ENCODE measurements at regions not wholly inside any gene's neighbourhood (a gene's known extent, or its start where the extent isn't known, plus 50 kb on each side); places are given as distances from the start of the nearest gene placed in this dataset.

GRCh38 chr18:53906681-53907080 is 317.8 kb downstream of the MBD2 start:
- no peaks in the 10 kb centered on the region for H3K27me3 ChIP-seq
- H3K4me1 ChIP-seq: no peaks in the 10 kb centered on the region
- no peaks in the 10 kb centered on the region for H3K36me3 ChIP-seq
- 74 to 79% methylated on average over 2 of the region's 2 CpGs for WGBS, 2 donors
- DNase-seq (no peak), ATAC-seq (ENCODE audit: low FRiP score in 2 of 2) (no peak)
- no peak overlapping the region for H3K27ac ChIP-seq
- TF ChIP-seq POLR2AphosphoS5 (IDR thresholded peaks at IDR 0.05) (no peak), CTCF (IDR thresholded peaks at IDR 0.05) (no peak), POLR2A (IDR thresholded peaks at IDR 0.05) (no peak), EP300 (IDR thresholded peaks at IDR 0.05) (no peak)
- H3K9me3 ChIP-seq: no peaks in the 10 kb centered on the region
- H3K4me3 ChIP-seq: no peak overlapping the region

- no peak for ATAC-seq (ENCODE audit: low FRiP score in 2 of 2)
- H3K27me3 ChIP-seq: no peaks in the 10 kb centered on the region
- H3K4me1 ChIP-seq: no peaks in the 10 kb centered on the region
- TF ChIP-seq CTCF (IDR thresholded peaks at IDR 0.05): no peak
- no peak for TF ChIP-seq POLR2AphosphoS5 (IDR thresholded peaks at IDR 0.05)
- no peak for TF ChIP-seq EP300 (IDR thresholded peaks at IDR 0.05)
- no peak for TF ChIP-seq POLR2A (IDR thresholded peaks at IDR 0.05)
- no peak overlapping the region for H3K4me3 ChIP-seq
- no peak for DNase-seq
- 80 to 83% methylated on average over 5 of the region's 5 CpGs for WGBS, 2 donors
- no peaks in the 10 kb centered on the region for H3K36me3 ChIP-seq
- H3K9me3 ChIP-seq: no peaks in the 10 kb centered on the region
- no peak overlapping the region for H3K27ac ChIP-seq
Observed at GRCh38 chr18:53894675-53895442, 329.6 kb downstream of the MBD2 start.

GRCh38 chr18:53887447-53887846 is 337.0 kb downstream of the MBD2 start:
- Histone ChIP-seq H3K9me3 (no peaks in the 10 kb centered on the region), H3K4me1 (no peaks in the 10 kb centered on the region), H3K27ac (no peak overlapping the region), H3K4me3 (no peak overlapping the region), H3K36me3 (no peaks in the 10 kb centered on the region), H3K27me3 (no peaks in the 10 kb centered on the region)
- WGBS, 2 donors: 67 to 73% methylated on average over 3 of the region's 3 CpGs
- ATAC-seq (ENCODE audit: low FRiP score in 2 of 2): peak in 1 of 2 donors; percentile 37
- no peak for DNase-seq
- TF ChIP-seq CTCF (IDR thresholded peaks at IDR 0.05) (no peak), EP300 (IDR thresholded peaks at IDR 0.05) (no peak), POLR2A (IDR thresholded peaks at IDR 0.05) (no peak), POLR2AphosphoS5 (IDR thresholded peaks at IDR 0.05) (no peak)

- WGBS, 2 donors: 39 to 77% methylated on average over 1 of the region's 1 CpG
- no peaks in the 10 kb centered on the region for H3K27me3 ChIP-seq
- TF ChIP-seq POLR2AphosphoS5 (IDR thresholded peaks at IDR 0.05): no peak
- TF ChIP-seq EP300 (IDR thresholded peaks at IDR 0.05): no peak
- TF ChIP-seq CTCF (IDR thresholded peaks at IDR 0.05): no peak
- ATAC-seq (ENCODE audit: low FRiP score in 2 of 2) (no peak), DNase-seq (no peak)
- H3K9me3 ChIP-seq: no peaks in the 10 kb centered on the region
- H3K4me1 ChIP-seq: no peaks in the 10 kb centered on the region
- no peak overlapping the region for H3K4me3 ChIP-seq
- no peaks in the 10 kb centered on the region for H3K36me3 ChIP-seq
- H3K27ac ChIP-seq: no peak overlapping the region
Observed at GRCh38 chr18:53886058-53886457, 338.4 kb downstream of the MBD2 start.

- H3K4me1 ChIP-seq: no peaks in the 10 kb centered on the region
- TF ChIP-seq POLR2A (IDR thresholded peaks at IDR 0.05) (no peak), EP300 (IDR thresholded peaks at IDR 0.05) (no peak), CTCF (IDR thresholded peaks at IDR 0.05) (no peak), POLR2AphosphoS5 (IDR thresholded peaks at IDR 0.05) (no peak)
- DNase-seq (no peak), ATAC-seq (ENCODE audit: low FRiP score in 2 of 2) (no peak)
- no peak overlapping the region for H3K27ac ChIP-seq
- no peaks in the 10 kb centered on the region for H3K27me3 ChIP-seq
- no peaks in the 10 kb centered on the region for H3K36me3 ChIP-seq
- H3K4me3 ChIP-seq: no peak overlapping the region
- 94 to 96% methylated on average over 2 of the region's 2 CpGs for WGBS, 2 donors
- H3K9me3 ChIP-seq: no peaks in the 10 kb centered on the region
Observed at GRCh38 chr18:53883771-53884170, 340.7 kb downstream of the MBD2 start.
